ENCODE measurements at regions not wholly inside any gene's neighbourhood (a gene's known extent, or its start where the extent isn't known, plus 50 kb on each side); places are given as distances from the start of the nearest gene placed in this dataset.
A peak's percentile ranks its signal among the peaks of the same experiment; 100 is the strongest.

DNA sequence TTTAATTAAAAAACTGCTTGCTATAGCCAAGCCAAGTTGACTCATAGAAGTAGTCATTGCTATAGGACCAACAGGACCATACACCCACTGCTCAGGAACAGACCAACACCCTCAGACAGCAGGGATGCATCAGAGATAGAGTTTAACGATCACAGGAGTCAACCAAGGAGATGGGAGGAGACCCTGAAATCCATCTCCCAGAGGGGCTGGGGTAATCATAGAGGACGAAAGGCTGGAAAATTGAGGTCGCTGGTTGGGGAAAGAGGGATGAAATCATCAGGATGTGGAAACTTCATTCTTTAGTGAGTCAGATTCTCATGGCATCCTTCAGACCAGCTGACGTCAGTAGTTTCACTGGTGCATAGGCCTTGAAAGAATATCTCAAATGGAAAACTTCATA is 160.4 kb upstream of the GPC6 start:
- H4K5ac ChIP-seq (ENCODE audit: low read depth, low read length), result peak overlapping the region; percentile 72; the same call in 1 of the 2 replicates
- H3K4me1 ChIP-seq (ENCODE audit: control insufficient read depth, insufficient read depth, low read length), result peaks cover 3% of the 10 kb centered on the region
- in situ Hi-C loops (cut with MboI; ENCODE audit: low sequenced_read_pairs) (no loop called here), intact Hi-C loops (cut with micrococcal nuclease) (no loop called here), dilution Hi-C loops (cut with HindIII; ENCODE audit: low sequenced_read_pairs, unreplicated experiment) (no loop called here)
- peak overlapping the region; percentile 95 for H3K18ac ChIP-seq (ENCODE audit: low read depth, low read length)
- TF ChIP-seq RAD21 (IDR thresholded peaks at IDR 0.05; ENCODE audit: low read length) (no peak), CTCF (conservative IDR thresholded peaks at IDR 0.05; ENCODE audit: low read depth, low read length) (no peak), MAFK (IDR thresholded peaks at IDR 0.05; ENCODE audit: low read depth, low read length) (peak; percentile 64), FOS (IDR thresholded peaks at IDR 0.05; ENCODE audit: low read depth, low read length) (peak; percentile 53), CEBPB (IDR thresholded peaks at IDR 0.05; ENCODE audit: low read depth, low read length) (peak; percentile 75)
- H3K4me3 ChIP-seq (ENCODE audit: insufficient read depth, low read depth, low read length), result no peak overlapping the region
- H3K27me3 ChIP-seq (ENCODE audit: control insufficient read depth, insufficient read depth, low read length), result no peaks in the 10 kb centered on the region
- peak overlapping the region; percentile 39; the same call in 1 of the 2 replicates for H3K23ac ChIP-seq (ENCODE audit: low read depth, low read length)
- peak overlapping the region; percentile 90 for H2BK5ac ChIP-seq (ENCODE audit: low read depth, low read length, poor library complexity, severe bottlenecking)
- H2AK9ac ChIP-seq (replicated peaks; ENCODE audit: low read depth, low read length, poor library complexity), result no peak overlapping the region
- no peak overlapping the region for H3K9ac ChIP-seq (ENCODE audit: low read depth, low read length)
- no peak overlapping the region for H3K56ac ChIP-seq (ENCODE audit: extremely low read depth, insufficient read depth, low read length)
- DNase-seq, result peak; percentile 91
- no peaks in the 10 kb centered on the region for H3K9me3 ChIP-seq (ENCODE audit: control insufficient read depth, insufficient read depth, low read length)
- H4K8ac ChIP-seq (ENCODE audit: low read depth in 2 of 2, low read length in 2 of 2), result peak overlapping the region in 1 of 2 experiments; percentile 27; a peak in 1 of 4 replicates
- peak overlapping the region; percentile 79 for H3K4ac ChIP-seq (ENCODE audit: low read depth, low read length)
- H3K79me1 ChIP-seq (ENCODE audit: low read depth in 1 of 2, low read length in 2 of 2), result no peaks in the 10 kb centered on the region
- H2AK5ac ChIP-seq (ENCODE audit: low read depth, low read length), result no peak overlapping the region
- peak overlapping the region; percentile 90 for H2BK120ac ChIP-seq (ENCODE audit: low read depth, low read length)
- CTCF ChIA-PET, result interaction anchor here (0.7 kb wide), 1 partner anchor 18 kb away, joined by 4 read pairs; no protein-coding TSS in a partner anchor
- peak overlapping the region; percentile 67; the same call in 1 of the 2 replicates for H4K91ac ChIP-seq (ENCODE audit: insufficient read depth, low read depth, low read length)
- H3K9me1 ChIP-seq (ENCODE audit: insufficient read depth, low read length), result peaks cover 2% of the 10 kb centered on the region; the same call in 1 of the 2 replicates
- no peaks in the 10 kb centered on the region for H3K36me3 ChIP-seq (ENCODE audit: control insufficient read depth, insufficient read depth, low read length)
- peak; percentile 87 for ATAC-seq (ENCODE audit: low read depth)
- POLR2A ChIA-PET (ENCODE audit: unreplicated experiment), result no interaction called here
- peak overlapping the region; percentile 65 for H3K27ac ChIP-seq (ENCODE audit: insufficient read depth, low read length)
- peak overlapping the region; percentile 78 for H3K14ac ChIP-seq (replicated peaks; ENCODE audit: low read depth, low read length)
- H2BK20ac ChIP-seq (ENCODE audit: low read depth, low read length), result peak overlapping the region; percentile 85
- no TSS peak for BruUV-seq (replicated peaks)
- H2AFZ ChIP-seq (replicated peaks; ENCODE audit: low read length, poor library complexity), result peak overlapping the region; percentile 90
- no peak overlapping the region for H2BK15ac ChIP-seq (ENCODE audit: low read depth, low read length)
- 27% methylated on average over 2 of the region's 4 CpGs; no CpG with 5 or more reads in 1 of the 2 experiments for WGBS, 2 experiments (ENCODE audit: extremely low coverage in 2 of 2, insufficient read length in 1 of 2)
- no peaks in the 10 kb centered on the region for H4K20me1 ChIP-seq (ENCODE audit: insufficient read depth, low read length)
- peak overlapping the region; percentile 85; the same call in 1 of the 2 replicates for H3K4me2 ChIP-seq (ENCODE audit: low read depth, low read length)
